ENCODE measurements at regions not wholly inside any gene's neighbourhood (a gene's known extent, or its start where the extent isn't known, plus 50 kb on each side); places are given as distances from the start of the nearest gene placed in this dataset.

- no peak for DNase-seq
Measured at GRCh38 chr13:53206455-53206854, 177.8 kb downstream of the OLFM4 start.

GRCh38 chr13:53207556-53207955 is 178.9 kb downstream of the OLFM4 start:
- DNase-seq, result no peak

GRCh38 chr13:53214433-53214832 is 185.8 kb downstream of the OLFM4 start:
- DNase-seq, result no peak

GRCh38 chr13:53215563-53215962 is 186.9 kb downstream of the OLFM4 start:
- no peak for DNase-seq

- no peak for DNase-seq
Measured at GRCh38 chr13:53216773-53217172, 188.2 kb downstream of the OLFM4 start.

GRCh38 chr13:53217194-53217593 is 188.6 kb downstream of the OLFM4 start:
- no peak for DNase-seq

GRCh38 chr13:53220038-53220437 is 191.4 kb downstream of the OLFM4 start:
- DNase-seq, result no peak

GRCh38 chr13:53237696-53238095 is 209.1 kb downstream of the OLFM4 start:
- no peak for DNase-seq

GRCh38 chr13:53238261-53238660 is 209.6 kb downstream of the OLFM4 start:
- DNase-seq, result no peak

- DNase-seq, result no peak
Measured at GRCh38 chr13:53240401-53241025, 211.9 kb downstream of the OLFM4 start.

GRCh38 chr13:53241891-53242348 is 213.3 kb downstream of the OLFM4 start:
- no peak for DNase-seq

- DNase-seq, result no peak
Measured at GRCh38 chr13:53249236-53249635, 220.6 kb downstream of the OLFM4 start.

- DNase-seq, result peak in 1 of 5 donors; percentile 34
Measured at GRCh38 chr13:53250272-53250875, 221.8 kb downstream of the OLFM4 start.

- no peak for DNase-seq
Measured at GRCh38 chr13:53250977-53251376, 222.4 kb downstream of the OLFM4 start.

- no peak for DNase-seq
Measured at GRCh38 chr13:53254500-53254899, 225.9 kb downstream of the OLFM4 start.

- no peak for DNase-seq
Measured at GRCh38 chr13:53255795-53256194, 227.2 kb downstream of the OLFM4 start.

- no peak for DNase-seq
Measured at GRCh38 chr13:53260594-53260993, 232.0 kb downstream of the OLFM4 start.

- no peak for DNase-seq
Measured at GRCh38 chr13:53264751-53265385, 236.3 kb downstream of the OLFM4 start.

GRCh38 chr13:53266757-53267156 is 238.1 kb downstream of the OLFM4 start:
- no peak for DNase-seq

- no peak for DNase-seq
Measured at GRCh38 chr13:53269634-53270033, 241.0 kb downstream of the OLFM4 start.

- no peak for DNase-seq
Measured at GRCh38 chr13:53272873-53273272, 244.3 kb downstream of the OLFM4 start.

GRCh38 chr13:53276265-53276664 is 247.7 kb downstream of the OLFM4 start:
- DNase-seq, result no peak

- DNase-seq, result no peak
Measured at GRCh38 chr13:53281677-53282076, 253.1 kb downstream of the OLFM4 start.

GRCh38 chr13:53285896-53286430 is 257.4 kb downstream of the OLFM4 start:
- no peak for DNase-seq

Measured in T-helper 1 cell (primary cell).